ENCODE measurements at regions not wholly inside any gene's neighbourhood (a gene's known extent, or its start where the extent isn't known, plus 50 kb on each side); places are given as distances from the start of the nearest gene placed in this dataset.

- TF ChIP-seq CTCF (IDR thresholded peaks at IDR 0.05) (no peak), ZFX (IDR thresholded peaks at IDR 0.05; ENCODE audit: borderline replicate concordance) (no peak)
These were observed 69.6 kb upstream of the PNPLA4 start for GRCh38 chrX:7996851-7997250.
